ENCODE measurements at regions not wholly inside any gene's neighbourhood (a gene's known extent, or its start where the extent isn't known, plus 50 kb on each side); places are given as distances from the start of the nearest gene placed in this dataset.

DNA sequence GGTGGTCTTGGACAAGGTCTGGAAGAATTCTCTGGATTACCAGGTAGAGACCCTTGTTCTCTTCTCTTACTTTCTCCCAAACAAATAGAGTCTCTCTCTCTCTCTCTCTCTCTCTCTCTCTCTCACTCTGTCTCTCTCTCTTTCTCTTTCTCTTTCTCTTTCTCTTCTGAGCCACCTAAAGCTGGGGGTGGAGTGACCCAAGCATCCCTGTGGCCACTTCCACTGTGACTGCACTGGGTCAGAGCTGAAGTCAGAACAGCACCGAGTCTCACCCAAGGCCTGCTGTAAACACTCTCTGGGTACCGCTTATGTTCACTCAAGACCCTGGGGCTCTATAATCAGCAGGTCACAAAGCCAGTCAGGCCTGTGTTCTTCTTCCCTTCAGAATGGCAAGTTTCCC, 513.7 kb downstream of the EBF1 start (continued):
- TF ChIP-seq, protein P1, sequence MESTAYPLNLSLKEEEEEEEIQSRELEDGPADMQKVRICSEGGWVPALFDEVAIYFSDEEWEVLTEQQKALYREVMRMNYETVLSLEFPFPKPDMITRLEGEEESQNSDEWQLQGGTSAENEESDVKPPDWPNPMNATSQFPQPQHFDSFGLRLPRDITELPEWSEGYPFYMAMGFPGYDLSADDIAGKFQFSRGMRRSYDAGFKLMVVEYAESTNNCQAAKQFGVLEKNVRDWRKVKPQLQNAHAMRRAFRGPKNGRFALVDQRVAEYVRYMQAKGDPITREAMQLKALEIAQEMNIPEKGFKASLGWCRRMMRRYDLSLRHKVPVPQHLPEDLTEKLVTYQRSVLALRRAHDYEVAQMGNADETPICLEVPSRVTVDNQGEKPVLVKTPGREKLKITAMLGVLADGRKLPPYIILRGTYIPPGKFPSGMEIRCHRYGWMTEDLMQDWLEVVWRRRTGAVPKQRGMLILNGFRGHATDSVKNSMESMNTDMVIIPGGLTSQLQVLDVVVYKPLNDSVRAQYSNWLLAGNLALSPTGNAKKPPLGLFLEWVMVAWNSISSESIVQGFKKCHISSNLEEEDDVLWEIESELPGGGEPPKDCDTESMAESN (CRISPR knock-in tag; conservative IDR thresholded peaks at IDR 0.05), result no peak
- TF ChIP-seq ZNF580 (CRISPR knock-in tag; IDR thresholded peaks at IDR 0.05; ENCODE audit: borderline replicate concordance, low read depth), result no peak
- TF ChIP-seq ZNF678 (CRISPR knock-in tag; IDR thresholded peaks at IDR 0.05), result no peak
- TF ChIP-seq HNRNPUL1 (IDR thresholded peaks at IDR 0.05; ENCODE audit: low read depth, low read length), result no peak
- no peak for TF ChIP-seq ZNF230 (CRISPR knock-in tag; IDR thresholded peaks at IDR 0.05)
- TF ChIP-seq, protein P2, sequence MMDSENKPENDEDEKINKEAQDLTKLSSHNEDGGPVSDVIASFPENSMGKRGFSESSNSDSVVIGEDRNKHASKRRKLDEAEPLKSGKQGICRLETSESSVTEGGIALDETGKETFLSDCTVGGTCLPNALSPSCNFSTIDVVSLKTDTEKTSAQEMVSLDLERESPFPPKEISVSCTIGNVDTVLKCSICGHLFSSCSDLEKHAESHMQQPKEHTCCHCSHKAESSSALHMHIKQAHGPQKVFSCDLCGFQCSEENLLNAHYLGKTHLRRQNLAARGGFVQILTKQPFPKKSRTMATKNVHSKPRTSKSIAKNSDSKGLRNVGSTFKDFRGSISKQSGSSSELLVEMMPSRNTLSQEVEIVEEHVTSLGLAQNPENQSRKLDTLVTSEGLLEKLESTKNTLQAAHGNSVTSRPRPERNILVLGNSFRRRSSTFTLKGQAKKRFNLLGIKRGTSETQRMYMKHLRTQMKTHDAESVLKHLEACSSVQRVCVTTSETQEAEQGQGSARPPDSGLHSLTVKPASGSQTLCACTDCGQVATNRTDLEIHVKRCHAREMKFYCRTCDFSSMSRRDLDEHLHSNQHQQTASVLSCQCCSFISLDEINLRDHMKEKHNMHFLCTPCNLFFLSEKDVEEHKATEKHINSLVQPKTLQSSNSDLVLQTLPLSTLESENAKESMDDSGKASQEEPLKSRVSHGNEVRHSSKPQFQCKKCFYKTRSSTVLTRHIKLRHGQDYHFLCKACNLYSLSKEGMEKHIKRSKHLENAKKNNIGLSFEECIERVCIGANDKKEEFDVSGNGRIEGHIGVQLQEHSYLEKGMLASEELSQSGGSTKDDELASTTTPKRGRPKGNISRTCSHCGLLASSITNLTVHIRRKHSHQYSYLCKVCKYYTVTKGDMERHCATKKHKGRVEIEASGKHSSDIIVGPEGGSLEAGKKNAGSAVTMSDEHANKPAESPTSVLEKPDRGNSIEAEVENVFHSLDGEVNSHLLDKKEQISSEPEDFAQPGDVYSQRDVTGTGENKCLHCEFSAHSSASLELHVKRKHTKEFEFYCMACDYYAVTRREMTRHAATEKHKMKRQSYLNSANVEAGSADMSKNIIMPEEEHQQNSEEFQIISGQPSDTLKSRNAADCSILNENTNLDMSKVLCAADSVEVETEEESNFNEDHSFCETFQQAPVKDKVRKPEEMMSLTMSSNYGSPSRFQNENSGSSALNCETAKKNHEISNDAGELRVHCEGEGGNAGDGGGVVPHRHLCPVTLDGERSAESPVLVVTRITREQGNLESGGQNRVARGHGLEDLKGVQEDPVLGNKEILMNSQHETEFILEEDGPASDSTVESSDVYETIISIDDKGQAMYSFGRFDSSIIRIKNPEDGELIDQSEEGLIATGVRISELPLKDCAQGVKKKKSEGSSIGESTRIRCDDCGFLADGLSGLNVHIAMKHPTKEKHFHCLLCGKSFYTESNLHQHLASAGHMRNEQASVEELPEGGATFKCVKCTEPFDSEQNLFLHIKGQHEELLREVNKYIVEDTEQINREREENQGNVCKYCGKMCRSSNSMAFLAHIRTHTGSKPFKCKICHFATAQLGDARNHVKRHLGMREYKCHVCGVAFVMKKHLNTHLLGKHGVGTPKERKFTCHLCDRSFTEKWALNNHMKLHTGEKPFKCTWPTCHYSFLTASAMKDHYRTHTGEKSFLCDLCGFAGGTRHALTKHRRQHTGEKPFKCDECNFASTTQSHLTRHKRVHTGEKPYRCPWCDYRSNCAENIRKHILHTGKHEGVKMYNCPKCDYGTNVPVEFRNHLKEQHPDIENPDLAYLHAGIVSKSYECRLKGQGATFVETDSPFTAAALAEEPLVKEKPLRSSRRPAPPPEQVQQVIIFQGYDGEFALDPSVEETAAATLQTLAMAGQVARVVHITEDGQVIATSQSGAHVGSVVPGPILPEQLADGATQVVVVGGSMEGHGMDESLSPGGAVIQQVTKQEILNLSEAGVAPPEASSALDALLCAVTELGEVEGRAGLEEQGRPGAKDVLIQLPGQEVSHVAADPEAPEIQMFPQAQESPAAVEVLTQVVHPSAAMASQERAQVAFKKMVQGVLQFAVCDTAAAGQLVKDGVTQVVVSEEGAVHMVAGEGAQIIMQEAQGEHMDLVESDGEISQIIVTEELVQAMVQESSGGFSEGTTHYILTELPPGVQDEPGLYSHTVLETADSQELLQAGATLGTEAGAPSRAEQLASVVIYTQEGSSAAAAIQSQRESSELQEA (CRISPR knock-in tag; IDR thresholded peaks at IDR 0.05; ENCODE audit: not compliant biosample characterization), result no peak
- TF ChIP-seq, protein P3, sequence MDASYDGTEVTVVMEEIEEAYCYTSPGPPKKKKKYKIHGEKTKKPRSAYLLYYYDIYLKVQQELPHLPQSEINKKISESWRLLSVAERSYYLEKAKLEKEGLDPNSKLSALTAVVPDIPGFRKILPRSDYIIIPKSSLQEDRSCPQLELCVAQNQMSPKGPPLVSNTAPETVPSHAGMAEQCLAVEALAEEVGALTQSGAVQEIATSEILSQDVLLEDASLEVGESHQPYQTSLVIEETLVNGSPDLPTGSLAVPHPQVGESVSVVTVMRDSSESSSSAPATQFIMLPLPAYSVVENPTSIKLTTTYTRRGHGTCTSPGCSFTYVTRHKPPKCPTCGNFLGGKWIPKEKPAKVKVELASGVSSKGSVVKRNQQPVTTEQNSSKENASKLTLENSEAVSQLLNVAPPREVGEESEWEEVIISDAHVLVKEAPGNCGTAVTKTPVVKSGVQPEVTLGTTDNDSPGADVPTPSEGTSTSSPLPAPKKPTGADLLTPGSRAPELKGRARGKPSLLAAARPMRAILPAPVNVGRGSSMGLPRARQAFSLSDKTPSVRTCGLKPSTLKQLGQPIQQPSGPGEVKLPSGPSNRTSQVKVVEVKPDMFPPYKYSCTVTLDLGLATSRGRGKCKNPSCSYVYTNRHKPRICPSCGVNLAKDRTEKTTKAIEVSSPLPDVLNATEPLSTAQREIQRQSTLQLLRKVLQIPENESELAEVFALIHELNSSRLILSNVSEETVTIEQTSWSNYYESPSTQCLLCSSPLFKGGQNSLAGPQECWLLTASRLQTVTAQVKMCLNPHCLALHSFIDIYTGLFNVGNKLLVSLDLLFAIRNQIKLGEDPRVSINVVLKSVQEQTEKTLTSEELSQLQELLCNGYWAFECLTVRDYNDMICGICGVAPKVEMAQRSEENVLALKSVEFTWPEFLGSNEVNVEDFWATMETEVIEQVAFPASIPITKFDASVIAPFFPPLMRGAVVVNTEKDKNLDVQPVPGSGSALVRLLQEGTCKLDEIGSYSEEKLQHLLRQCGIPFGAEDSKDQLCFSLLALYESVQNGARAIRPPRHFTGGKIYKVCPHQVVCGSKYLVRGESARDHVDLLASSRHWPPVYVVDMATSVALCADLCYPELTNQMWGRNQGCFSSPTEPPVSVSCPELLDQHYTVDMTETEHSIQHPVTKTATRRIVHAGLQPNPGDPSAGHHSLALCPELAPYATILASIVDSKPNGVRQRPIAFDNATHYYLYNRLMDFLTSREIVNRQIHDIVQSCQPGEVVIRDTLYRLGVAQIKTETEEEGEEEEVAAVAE (CRISPR knock-in tag; IDR thresholded peaks at IDR 0.05; ENCODE audit: borderline replicate concordance), result no peak
- TF ChIP-seq ATF3 (CRISPR knock-in tag; IDR thresholded peaks at IDR 0.05), result no peak
- no peak for TF ChIP-seq RORA (CRISPR knock-in tag; IDR thresholded peaks at IDR 0.05)
- no peak for TF ChIP-seq ZNF605 (CRISPR knock-in tag; IDR thresholded peaks at IDR 0.05)
